NCI-H1092 treated with DMSO at 0.1 percent for 48 hours (cell line): ENCODE measurements at regions not wholly inside any gene's neighbourhood (a gene's known extent, or its start where the extent isn't known, plus 50 kb on each side); places are given as distances from the start of the nearest gene placed in this dataset.
"Not testable (repeated sequence)": the region's sequence is repeated elsewhere in the genome, so short reads cannot be mapped to it uniquely, and the experiment has no call there.

ENCODE experiments used
- DNase-seq: peaks from one replicate; lab custom pipeline; 2025; lab: John Stamatoyannopoulos, UW

GRCh38 chr2:147607379-147607778 is 237.4 kb upstream of the ACVR2A start:
- DNase-seq = no peak

- no peak for DNase-seq
These were observed 241.0 kb upstream of the ACVR2A start for GRCh38 chr2:147603876-147604275.

- DNase-seq = no peak
These were observed 241.4 kb upstream of the ACVR2A start for GRCh38 chr2:147603447-147603846.

- DNase-seq = no peak
These were observed 244.2 kb upstream of the ACVR2A start for GRCh38 chr2:147600646-147601045.

- DNase-seq = no peak
These were observed 244.6 kb upstream of the ACVR2A start for GRCh38 chr2:147600223-147600622.

- DNase-seq = no peak
These were observed 249.6 kb upstream of the ACVR2A start for GRCh38 chr2:147595200-147595599.

GRCh38 chr2:147594038-147594437 is 250.8 kb upstream of the ACVR2A start:
- DNase-seq = no peak

- DNase-seq = not testable (repeated sequence)
These were observed 252.0 kb upstream of the ACVR2A start for GRCh38 chr2:147592784-147593183.

GRCh38 chr2:147589127-147589526 is 255.7 kb upstream of the ACVR2A start:
- DNase-seq = no peak

- DNase-seq = no peak
These were observed 256.6 kb upstream of the ACVR2A start for GRCh38 chr2:147588191-147588590.

GRCh38 chr2:147578529-147578928 is 266.3 kb upstream of the ACVR2A start:
- DNase-seq = no peak

GRCh38 chr2:147577998-147578380 is 266.8 kb upstream of the ACVR2A start:
- no peak for DNase-seq

- no peak for DNase-seq
These were observed 267.4 kb upstream of the ACVR2A start for GRCh38 chr2:147577323-147577997.

GRCh38 chr2:147575106-147575505 is 269.7 kb upstream of the ACVR2A start:
- no peak for DNase-seq

GRCh38 chr2:147572622-147573021 is 272.2 kb upstream of the ACVR2A start:
- DNase-seq = no peak

GRCh38 chr2:147569426-147569825 is 275.4 kb upstream of the ACVR2A start:
- DNase-seq = no peak

GRCh38 chr2:147568109-147568508 is 276.7 kb upstream of the ACVR2A start:
- no peak for DNase-seq

GRCh38 chr2:147567136-147567535 is 277.7 kb upstream of the ACVR2A start:
- no peak for DNase-seq

GRCh38 chr2:147560810-147561535 is 283.9 kb upstream of the ACVR2A start:
- DNase-seq = no peak

GRCh38 chr2:147559070-147559725 is 285.6 kb upstream of the ACVR2A start:
- DNase-seq = no peak

GRCh38 chr2:147558620-147559019 is 286.2 kb upstream of the ACVR2A start:
- no peak for DNase-seq

GRCh38 chr2:147554521-147555107 is 290.2 kb upstream of the ACVR2A start:
- no peak for DNase-seq

GRCh38 chr2:147553775-147554271 is 291.0 kb upstream of the ACVR2A start:
- DNase-seq = no peak
